GM12873 (cell line): ENCODE measurements at regions not wholly inside any gene's neighbourhood (a gene's known extent, or its start where the extent isn't known, plus 50 kb on each side); places are given as distances from the start of the nearest gene placed in this dataset.

Experiments
- TF ChIP-seq, protein P1 (sequence below): IDR thresholded peaks from 2 replicates; pipeline ENCODE4 v1.5.1; 2012; ENCODE audit warnings: low read depth, mild to moderate bottlenecking, moderate library complexity, low read length, control low read depth; ENCODE audit not compliant: insufficient read depth; ENCODE audit errors: missing control alignments

DNA sequence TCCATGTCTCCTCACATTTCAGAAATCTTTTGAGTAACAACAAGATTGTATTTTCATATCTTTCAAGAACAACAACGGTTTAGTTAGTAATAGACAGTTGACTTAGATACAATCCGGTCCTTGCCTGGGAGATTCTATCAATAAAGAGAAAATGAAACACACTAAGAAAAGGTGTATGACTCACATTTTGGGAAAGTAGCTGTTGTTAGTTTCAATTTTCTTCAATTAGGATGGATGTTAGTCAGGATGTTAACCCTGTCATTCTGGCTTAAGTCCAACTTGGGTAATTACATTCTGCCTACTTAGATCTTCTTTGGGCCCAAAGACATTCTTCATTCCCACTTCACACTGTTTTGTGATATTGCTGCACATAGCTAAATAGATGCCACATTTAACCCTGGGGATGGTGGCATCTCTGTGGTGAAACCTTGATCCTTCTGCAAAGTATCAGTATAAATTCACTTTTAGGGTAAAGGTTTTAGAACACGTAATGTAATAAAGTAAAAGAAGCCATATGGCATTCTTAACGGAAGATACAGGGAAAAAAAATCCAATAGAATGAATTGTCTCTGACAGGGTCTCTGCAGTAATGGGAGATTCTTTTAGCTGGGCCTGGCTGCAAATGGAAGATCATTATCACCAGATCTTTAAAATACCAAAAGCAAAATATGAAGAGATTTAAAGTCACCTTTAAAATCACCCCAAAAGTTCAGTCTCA is 365.5 kb downstream of the FIGN start:
- TF ChIP-seq, protein P1, sequence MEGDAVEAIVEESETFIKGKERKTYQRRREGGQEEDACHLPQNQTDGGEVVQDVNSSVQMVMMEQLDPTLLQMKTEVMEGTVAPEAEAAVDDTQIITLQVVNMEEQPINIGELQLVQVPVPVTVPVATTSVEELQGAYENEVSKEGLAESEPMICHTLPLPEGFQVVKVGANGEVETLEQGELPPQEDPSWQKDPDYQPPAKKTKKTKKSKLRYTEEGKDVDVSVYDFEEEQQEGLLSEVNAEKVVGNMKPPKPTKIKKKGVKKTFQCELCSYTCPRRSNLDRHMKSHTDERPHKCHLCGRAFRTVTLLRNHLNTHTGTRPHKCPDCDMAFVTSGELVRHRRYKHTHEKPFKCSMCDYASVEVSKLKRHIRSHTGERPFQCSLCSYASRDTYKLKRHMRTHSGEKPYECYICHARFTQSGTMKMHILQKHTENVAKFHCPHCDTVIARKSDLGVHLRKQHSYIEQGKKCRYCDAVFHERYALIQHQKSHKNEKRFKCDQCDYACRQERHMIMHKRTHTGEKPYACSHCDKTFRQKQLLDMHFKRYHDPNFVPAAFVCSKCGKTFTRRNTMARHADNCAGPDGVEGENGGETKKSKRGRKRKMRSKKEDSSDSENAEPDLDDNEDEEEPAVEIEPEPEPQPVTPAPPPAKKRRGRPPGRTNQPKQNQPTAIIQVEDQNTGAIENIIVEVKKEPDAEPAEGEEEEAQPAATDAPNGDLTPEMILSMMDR: no peak

DNA sequence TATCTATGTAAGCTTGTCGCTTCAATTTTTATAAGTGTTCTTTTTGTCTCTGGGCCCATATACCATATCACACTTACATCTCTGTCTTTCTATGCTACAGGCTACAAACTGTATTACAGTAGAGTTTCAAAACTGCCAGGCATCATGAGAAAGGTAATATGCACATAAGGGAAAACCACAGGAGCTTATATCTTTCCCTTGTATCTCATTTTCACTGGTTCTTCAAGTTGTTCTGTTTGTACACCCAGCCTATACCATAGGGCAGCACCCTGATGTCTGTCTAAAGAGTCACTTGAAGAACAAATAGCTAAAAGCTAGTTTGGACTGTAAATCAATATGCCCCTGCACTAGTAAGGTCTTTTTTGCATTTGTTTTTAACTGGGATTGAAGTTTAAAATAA is 366.7 kb downstream of the FIGN start:
- TF ChIP-seq, protein P1: no peak

DNA sequence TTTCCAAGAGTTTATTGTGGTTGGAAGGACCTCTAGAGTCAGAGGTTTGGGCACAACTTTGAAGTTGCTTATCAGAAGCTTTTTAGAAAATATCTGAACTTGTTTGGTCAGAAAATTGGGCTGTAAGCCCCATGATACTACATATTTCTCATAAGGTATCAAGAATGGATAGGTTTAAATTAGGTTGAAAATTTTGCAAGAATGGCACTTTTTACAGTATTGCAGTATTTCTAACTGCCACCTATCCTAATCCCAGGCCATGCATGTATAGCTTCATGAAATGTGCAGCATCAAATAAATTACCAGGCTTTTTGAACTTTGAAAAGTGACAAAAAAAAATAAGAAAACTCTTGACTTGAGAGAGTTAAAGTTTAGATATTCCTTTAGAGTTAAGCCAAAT is 367.2 kb downstream of the FIGN start:
- TF ChIP-seq, protein P1: no peak

DNA sequence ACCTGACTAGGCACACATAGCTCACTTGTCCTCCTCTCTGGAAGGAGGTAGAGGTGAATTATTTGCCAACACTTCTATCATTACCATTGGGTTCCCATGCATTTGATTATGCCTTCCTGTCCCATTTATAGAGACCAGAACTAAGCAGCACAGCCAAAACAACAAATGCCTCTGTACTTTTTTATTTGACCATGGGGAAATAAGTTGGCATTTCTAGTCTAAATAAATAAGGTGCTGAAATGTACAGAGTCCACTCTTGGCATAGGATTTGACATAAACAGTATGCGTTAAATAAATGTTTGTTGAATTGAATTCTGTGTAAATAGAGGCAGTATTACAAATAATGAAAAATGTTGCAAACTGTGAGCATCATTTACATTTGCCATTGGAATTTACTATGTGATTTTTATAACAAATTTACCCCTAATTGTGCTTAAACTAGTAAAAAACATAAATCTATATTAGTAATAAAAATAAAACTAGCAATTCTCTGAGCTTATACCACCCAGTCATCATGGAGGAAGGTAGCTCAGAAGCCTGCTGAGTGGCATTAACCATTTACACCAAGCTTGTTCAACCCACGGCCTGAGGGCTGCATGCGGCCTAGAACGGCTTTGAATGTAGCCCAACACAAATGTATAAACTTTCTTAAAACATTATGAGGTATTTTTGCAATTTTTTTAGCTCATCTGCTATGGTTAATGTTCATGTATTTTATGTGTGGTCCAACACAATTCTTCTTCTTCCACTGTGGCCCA is 367.8 kb downstream of the FIGN start:
- TF ChIP-seq, protein P1: no peak

DNA sequence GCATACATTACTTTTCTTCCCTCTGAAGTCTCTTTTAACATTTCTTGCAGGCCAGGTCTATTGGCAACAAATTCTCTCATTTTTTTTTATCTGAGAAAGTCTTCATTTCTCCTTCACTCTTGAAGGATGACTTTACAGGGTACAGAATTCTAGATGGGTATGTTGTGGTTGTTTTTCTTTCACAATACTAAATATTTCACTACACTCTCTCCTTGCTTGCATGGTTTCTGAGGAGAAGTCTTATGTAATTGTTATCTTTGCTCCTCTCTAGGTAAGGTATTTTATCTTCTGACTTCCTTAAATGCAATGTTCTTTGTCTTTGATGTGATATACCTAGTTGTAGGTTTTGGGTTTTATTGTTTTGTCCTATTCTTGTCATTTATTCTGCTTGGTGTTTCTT is 371.1 kb downstream of the FIGN start:
- TF ChIP-seq, protein P1: no peak

DNA sequence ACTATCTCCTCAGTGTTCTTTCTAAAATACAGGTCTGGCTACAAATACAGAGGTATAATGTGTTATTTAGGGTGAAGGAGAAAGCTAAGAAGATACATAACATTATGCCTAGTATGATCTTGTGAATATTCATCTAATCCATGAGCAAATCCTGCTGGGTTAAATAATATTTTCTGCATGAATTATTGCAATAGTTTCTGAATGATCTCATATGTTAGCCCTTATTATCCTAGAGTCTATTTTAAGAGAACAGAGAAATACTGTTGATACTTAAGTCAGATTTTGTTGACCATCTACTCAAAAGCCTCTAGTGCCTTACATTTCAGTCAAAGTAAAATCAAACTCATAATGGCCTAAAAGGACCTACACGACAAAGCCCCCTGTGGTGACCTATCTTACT is 382.3 kb downstream of the FIGN start:
- TF ChIP-seq, protein P1: no peak

DNA sequence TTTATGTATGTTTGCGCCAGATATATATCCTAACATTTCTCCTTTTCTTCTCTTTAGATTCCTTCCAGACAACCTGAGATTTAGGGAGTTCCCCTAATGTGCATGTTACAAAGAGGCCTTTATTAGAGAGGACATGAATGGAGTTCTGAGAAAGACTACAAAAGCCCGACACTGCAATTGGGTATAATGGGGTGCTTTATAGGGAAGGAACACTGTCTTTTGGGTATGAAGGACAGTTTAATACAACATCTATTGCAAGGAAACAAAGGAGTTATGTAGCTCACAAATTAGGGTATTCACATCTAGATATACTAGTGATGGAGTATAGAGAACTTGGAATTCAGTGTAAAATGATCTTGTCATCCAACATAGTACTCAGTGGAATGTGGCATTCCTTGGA is 383.8 kb downstream of the FIGN start:
- TF ChIP-seq, protein P1: no peak
